RWPE2 (cell line): ENCODE measurements at regions not wholly inside any gene's neighbourhood (a gene's known extent, or its start where the extent isn't known, plus 50 kb on each side); places are given as distances from the start of the nearest gene placed in this dataset.

Source experiments
- ATAC-seq: fragments of 200-7000 bp; cut with Tn5 transposase; 3 replicates; pipeline ENCODE4 v1.9.1; 2021; ENCODE audit warnings: low read depth
- DNase-seq: peaks from one replicate; pipeline ENCODE4 v3.0.0-alpha.2; 2020; ENCODE audit warnings: low spot score
- H3K27ac ChIP-seq: fragments of 450-650 bp; 2 replicates; pipeline ENCODE4 v1.5.1; 2017; ENCODE audit warnings: mild to moderate bottlenecking; ENCODE audit not compliant: poor library complexity, severe bottlenecking
- H3K27me3 ChIP-seq: fragments of 250-450 bp; sonication (Bioruptor Pico); 2 replicates; pipeline ENCODE4 v1.5.1; 2021; ENCODE audit warnings: mild to moderate bottlenecking, moderate library complexity; ENCODE audit not compliant: insufficient read depth, poor library complexity, severe bottlenecking
- H3K36me3 ChIP-seq: fragments of 250-450 bp; sonication (Bioruptor Pico); 2 replicates; pipeline ENCODE4 v1.5.1; 2020; ENCODE audit warnings: low read depth, mild to moderate bottlenecking, moderate library complexity
- H3K4me1 ChIP-seq: fragments of 250-450 bp; sonication (Bioruptor Pico); 2 replicates; pipeline ENCODE4 v1.5.1; 2021; ENCODE audit warnings: mild to moderate bottlenecking, moderate library complexity; ENCODE audit not compliant: insufficient read depth, poor library complexity, severe bottlenecking
- H3K4me3 ChIP-seq: fragments of 250-450 bp; sonication (Bioruptor Pico); 2 replicates; pipeline ENCODE4 v1.5.1; 2021; ENCODE audit warnings: mild to moderate bottlenecking, moderate library complexity; ENCODE audit not compliant: severe bottlenecking
- H3K9me3 ChIP-seq: fragments of 250-450 bp; sonication (Bioruptor Pico); 2 replicates; pipeline ENCODE4 v1.5.1; 2021; ENCODE audit warnings: mild to moderate bottlenecking, moderate library complexity; ENCODE audit not compliant: severe bottlenecking
- TF ChIP-seq, protein P1 (sequence below): fragments of 450-650 bp; IDR thresholded peaks from one replicate; pipeline ENCODE4 v1.5.1; 2017; ENCODE audit warnings: mild to moderate bottlenecking, moderate library complexity; ENCODE audit not compliant: poor library complexity, severe bottlenecking

DNA sequence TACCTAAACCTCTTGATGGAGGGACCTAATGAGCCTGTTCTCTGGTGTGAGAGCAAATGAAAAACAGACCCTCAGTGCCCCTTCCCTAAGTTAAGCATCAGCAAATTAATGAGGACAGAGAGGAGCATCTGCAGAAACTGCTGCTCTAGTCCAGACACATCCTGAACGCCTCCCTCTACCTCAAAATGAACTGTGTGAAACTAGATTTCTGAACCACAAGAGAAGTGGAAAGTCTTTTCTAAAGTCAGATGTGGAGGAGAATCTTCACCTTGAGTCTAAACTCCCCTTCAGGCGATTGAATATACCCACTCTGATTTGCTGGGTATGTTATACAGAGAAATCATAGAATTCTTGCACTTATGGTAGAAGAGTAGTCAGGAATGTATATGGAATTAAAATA is 104.4 kb upstream of the AMZ2 start:
- Histone ChIP-seq H3K9me3 (no peaks in the 10 kb centered on the region), H3K4me1 (peaks cover 6% of the 10 kb centered on the region), H3K27ac (no peak overlapping the region), H3K36me3 (no peaks in the 10 kb centered on the region), H3K4me3 (no peak overlapping the region), H3K27me3 (no peaks in the 10 kb centered on the region)
- TF ChIP-seq, protein P1, sequence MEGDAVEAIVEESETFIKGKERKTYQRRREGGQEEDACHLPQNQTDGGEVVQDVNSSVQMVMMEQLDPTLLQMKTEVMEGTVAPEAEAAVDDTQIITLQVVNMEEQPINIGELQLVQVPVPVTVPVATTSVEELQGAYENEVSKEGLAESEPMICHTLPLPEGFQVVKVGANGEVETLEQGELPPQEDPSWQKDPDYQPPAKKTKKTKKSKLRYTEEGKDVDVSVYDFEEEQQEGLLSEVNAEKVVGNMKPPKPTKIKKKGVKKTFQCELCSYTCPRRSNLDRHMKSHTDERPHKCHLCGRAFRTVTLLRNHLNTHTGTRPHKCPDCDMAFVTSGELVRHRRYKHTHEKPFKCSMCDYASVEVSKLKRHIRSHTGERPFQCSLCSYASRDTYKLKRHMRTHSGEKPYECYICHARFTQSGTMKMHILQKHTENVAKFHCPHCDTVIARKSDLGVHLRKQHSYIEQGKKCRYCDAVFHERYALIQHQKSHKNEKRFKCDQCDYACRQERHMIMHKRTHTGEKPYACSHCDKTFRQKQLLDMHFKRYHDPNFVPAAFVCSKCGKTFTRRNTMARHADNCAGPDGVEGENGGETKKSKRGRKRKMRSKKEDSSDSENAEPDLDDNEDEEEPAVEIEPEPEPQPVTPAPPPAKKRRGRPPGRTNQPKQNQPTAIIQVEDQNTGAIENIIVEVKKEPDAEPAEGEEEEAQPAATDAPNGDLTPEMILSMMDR, result no peak
- ATAC-seq, result no peak
- no peak for DNase-seq

DNA sequence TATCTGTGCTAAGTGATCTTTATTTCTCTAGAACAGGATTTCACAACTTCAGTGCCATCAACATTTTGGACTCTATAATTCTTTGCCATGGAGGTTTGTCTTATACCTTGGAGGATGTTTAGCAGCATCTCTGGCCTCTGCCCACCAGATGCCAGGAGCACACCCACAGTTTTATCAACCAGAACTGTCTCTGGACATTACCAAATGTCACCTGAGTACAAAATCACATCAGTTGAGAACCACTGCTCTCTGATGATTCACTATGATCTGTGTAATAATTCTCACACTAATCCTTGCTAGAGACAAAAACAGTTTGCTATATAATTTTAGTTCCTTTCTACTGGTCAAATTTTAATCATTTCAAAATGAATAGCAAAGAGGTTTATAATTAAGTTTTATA is 102.8 kb upstream of the AMZ2 start:
- Histone ChIP-seq H3K36me3 (no peaks in the 10 kb centered on the region), H3K9me3 (no peaks in the 10 kb centered on the region), H3K4me3 (no peak overlapping the region), H3K27ac (no peak overlapping the region), H3K4me1 (peaks cover 6% of the 10 kb centered on the region), H3K27me3 (no peaks in the 10 kb centered on the region)
- TF ChIP-seq, protein P1, result no peak
- DNase-seq, result no peak
- ATAC-seq, result no peak

DNA sequence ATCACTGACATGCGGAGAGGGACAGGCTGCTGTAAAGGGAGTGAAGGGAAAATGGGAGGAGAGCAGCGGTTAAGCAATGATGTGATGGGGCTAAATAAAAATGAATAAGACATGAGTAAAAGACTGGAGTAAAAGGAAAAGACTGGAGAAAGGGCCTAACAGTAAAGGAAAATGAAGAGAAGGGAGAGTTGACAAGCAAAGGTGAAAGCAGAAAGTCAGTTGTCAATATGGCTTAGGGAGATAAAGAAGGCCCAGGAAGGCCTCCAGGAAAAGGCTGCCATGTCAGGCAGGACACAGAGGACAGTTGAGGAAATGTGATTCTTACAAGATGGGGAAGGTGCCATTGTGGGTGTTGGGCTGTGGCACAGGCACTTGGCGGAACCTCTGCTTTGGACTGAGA is 98.9 kb upstream of the AMZ2 start:
- no peaks in the 10 kb centered on the region for H3K9me3 ChIP-seq
- DNase-seq (no peak), ATAC-seq (no peak)
- TF ChIP-seq, protein P1, result no peak
- no peak overlapping the region for H3K4me3 ChIP-seq
- H3K27ac ChIP-seq, result no peak overlapping the region
- H3K4me1 ChIP-seq, result no peaks in the 10 kb centered on the region
- H3K36me3 ChIP-seq, result no peaks in the 10 kb centered on the region
- H3K27me3 ChIP-seq, result no peaks in the 10 kb centered on the region

DNA sequence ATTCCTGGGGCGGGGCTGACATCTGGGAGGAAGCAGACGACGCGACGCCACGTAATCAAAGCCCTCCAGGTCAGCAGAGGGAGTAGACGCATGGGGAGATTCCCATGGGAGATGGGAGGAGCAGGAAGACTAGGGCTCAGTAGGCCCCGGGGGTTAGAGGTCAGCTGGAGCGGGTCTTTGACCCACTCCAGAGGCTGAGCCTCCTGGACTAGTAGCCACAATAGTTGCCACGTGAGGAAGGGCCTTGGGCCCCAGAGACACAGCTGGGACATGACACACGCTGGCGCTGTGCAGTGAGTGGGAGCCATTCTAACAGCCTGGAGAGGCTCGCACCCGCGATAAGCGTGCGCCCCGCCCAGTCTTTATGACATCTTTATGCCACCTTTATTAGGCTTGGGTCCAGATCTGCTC is 95.7 kb upstream of the AMZ2 start:
- TF ChIP-seq, protein P1, result no peak
- Histone ChIP-seq H3K9me3 (no peaks in the 10 kb centered on the region), H3K36me3 (no peaks in the 10 kb centered on the region), H3K4me3 (no peak overlapping the region), H3K27me3 (no peaks in the 10 kb centered on the region), H3K4me1 (no peaks in the 10 kb centered on the region), H3K27ac (no peak overlapping the region)
- DNase-seq (no peak), ATAC-seq (no peak)

DNA sequence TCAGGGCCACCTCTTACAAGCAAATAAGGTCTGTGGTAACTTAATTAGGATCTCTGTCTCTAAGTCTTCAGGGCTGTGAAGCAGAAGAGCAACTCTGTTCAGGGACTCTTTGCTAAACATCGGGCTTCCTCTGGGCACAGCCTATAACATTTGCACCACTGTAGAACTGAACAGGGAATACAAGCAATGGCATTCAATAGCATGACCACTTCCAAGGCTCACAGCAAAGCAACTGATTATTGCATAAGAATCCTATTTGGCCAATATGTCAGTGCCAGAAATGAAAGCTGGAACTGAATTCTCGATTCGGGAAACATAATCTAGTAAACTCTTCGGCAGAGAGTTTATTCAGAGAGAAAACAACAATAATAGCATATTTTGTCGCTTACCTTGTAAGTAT is 92.2 kb upstream of the AMZ2 start:
- no peaks in the 10 kb centered on the region for H3K36me3 ChIP-seq
- TF ChIP-seq, protein P1, result no peak
- no peaks in the 10 kb centered on the region for H3K4me1 ChIP-seq
- no peak for ATAC-seq
- H3K4me3 ChIP-seq, result no peak overlapping the region
- no peak for DNase-seq
- H3K27ac ChIP-seq, result no peak overlapping the region
- no peaks in the 10 kb centered on the region for H3K27me3 ChIP-seq
- no peaks in the 10 kb centered on the region for H3K9me3 ChIP-seq
